Peyer's patch (tissue), 4 donors: ENCODE measurements at regions not wholly inside any gene's neighbourhood (a gene's known extent, or its start where the extent isn't known, plus 50 kb on each side); places are given as distances from the start of the nearest gene placed in this dataset.

Experiments used
- CTCF ChIP-seq, 6 experiments: fragments of 450-650 bp in 4 of 6; fragments of 200-600 bp in 2 of 6; sonication (generic) in 1 of 6; IDR thresholded peaks; one replicate each; pipeline ENCODE4 v1.5.1; 2017 to 2019; ENCODE audit warnings: antibody characterized with exemption in 6 of 6, mild to moderate bottlenecking in 3 of 6, moderate library complexity in 1 of 6
- POLR2A ChIP-seq, 2 donors: fragments of 450-650 bp; IDR thresholded peaks; one replicate each; pipeline ENCODE4 v1.5.1; 2017; ENCODE audit warnings: antibody characterized with exemption in 2 of 2, mild to moderate bottlenecking in 2 of 2, moderate library complexity in 2 of 2

GRCh38 chr20:57043091-57043490, 223.3 kb downstream of the BMP7 start:
- TF ChIP-seq CTCF (IDR thresholded peaks at IDR 0.05) (no peak), POLR2A (IDR thresholded peaks at IDR 0.05) (no peak)
